Lung (tissue), 11 donors: ENCODE measurements at regions not wholly inside any gene's neighbourhood (a gene's known extent, or its start where the extent isn't known, plus 50 kb on each side); places are given as distances from the start of the nearest gene placed in this dataset.

Experiments used
- ATAC-seq: fragments of 200-7000 bp; cut with Tn5 transposase; one replicate; pipeline ENCODE4 v1.9.1; 2020; ENCODE audit warnings: moderate number of reproducible peaks; ENCODE audit not compliant: insufficient read depth, low FRiP score
- DNase-seq, 3 donors: peaks; one replicate each; pipeline ENCODE4 v3.0.0-alpha.2; 2013 to 2017
- H3K27ac ChIP-seq, 2 donors: one replicate each; pipeline ENCODE4 v1.5.1; 2013; ENCODE audit warnings: mild to moderate bottlenecking in 2 of 2, moderate library complexity in 2 of 2, control low read depth in 1 of 2, inconsistent platforms in 1 of 2, low read depth in 1 of 2, low read length in 1 of 2
- H3K27me3 ChIP-seq, 3 donors: one replicate each; pipeline ENCODE4 v1.5.1; 2013; ENCODE audit warnings: low read length in 2 of 3; ENCODE audit not compliant: control insufficient read depth in 3 of 3, insufficient read depth in 3 of 3
- H3K36me3 ChIP-seq, 4 donors: one replicate each; pipeline ENCODE4 v1.5.1; 2013; ENCODE audit warnings: low read length in 4 of 4, mild to moderate bottlenecking in 1 of 4, moderate library complexity in 1 of 4; ENCODE audit not compliant: control insufficient read depth in 4 of 4, insufficient read depth in 4 of 4
- H3K4me1 ChIP-seq, 5 donors: one replicate each; pipeline ENCODE4 v1.5.1; 2013; ENCODE audit warnings: low read length in 5 of 5, mild to moderate bottlenecking in 2 of 5, moderate library complexity in 1 of 5; ENCODE audit not compliant: control insufficient read depth in 5 of 5, insufficient read depth in 5 of 5
- H3K4me3 ChIP-seq: one replicate; pipeline ENCODE4 v1.5.1; 2013; ENCODE audit warnings: mild to moderate bottlenecking, control low read depth, moderate library complexity
- H3K9ac ChIP-seq, 2 donors: one replicate each; pipeline ENCODE4 v1.5.1; 2013; ENCODE audit warnings: low read length in 2 of 2, control low read depth in 1 of 2; ENCODE audit not compliant: insufficient read depth in 1 of 2
- H3K9me3 ChIP-seq, 4 donors: one replicate each; pipeline ENCODE4 v1.5.1; 2013; ENCODE audit warnings: low read length in 3 of 4, mild to moderate bottlenecking in 1 of 4, moderate library complexity in 1 of 4; ENCODE audit not compliant: control insufficient read depth in 4 of 4, insufficient read depth in 3 of 4
- WGBS, 2 donors: extraction: QIAGEN DNeasy Blood & Tissue Kit; methylation state at CpG; one replicate each; pipeline ENCODE4 v1.1.7; 2013; 5-methylcytosine and 5-hydroxymethylcytosine counted together
- TF ChIP-seq, protein P1 (sequence below): IDR thresholded peaks from 2 replicates; pipeline ENCODE4 v1.5.1; 2012; ENCODE audit warnings: mild to moderate bottlenecking; ENCODE audit errors: control extremely low read depth, extremely low read depth
- donor health status: control.
- donor health status: control.
- donor health status: Bipolar disorder and iron deficiency.
- donor health status: healthy.
- donor health status: DM: yes; HTN: yes; CAD: no.

DNA sequence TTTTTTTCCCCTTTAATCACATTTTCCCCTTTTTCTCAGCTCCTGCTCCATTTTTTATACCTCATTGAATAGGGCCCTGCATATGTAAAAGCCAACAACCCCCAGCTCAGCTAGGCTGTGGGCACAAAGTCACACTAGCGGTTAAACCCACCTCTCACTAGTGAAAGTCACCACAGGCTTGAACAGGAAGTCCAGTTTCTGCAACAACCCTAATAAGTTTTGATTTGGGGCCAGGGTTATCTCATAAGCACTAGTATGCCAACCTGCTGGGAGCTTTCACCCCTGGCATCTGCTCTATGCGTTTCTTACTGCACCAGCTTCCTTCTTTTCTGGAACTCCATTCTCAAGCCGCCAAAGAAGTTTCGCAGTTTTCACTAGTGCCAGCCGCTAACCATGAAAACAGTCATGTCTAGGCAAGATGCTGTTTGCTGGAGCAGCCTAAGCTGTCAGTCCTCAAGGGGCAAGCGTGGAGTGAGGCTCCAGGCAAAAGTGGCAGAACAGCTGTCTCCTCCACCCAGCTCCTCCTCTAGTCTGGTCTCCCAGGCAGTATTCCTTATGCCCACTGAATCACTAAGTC, 197.0 kb upstream of the MEIS1 start:
- no peak for ATAC-seq

DNA sequence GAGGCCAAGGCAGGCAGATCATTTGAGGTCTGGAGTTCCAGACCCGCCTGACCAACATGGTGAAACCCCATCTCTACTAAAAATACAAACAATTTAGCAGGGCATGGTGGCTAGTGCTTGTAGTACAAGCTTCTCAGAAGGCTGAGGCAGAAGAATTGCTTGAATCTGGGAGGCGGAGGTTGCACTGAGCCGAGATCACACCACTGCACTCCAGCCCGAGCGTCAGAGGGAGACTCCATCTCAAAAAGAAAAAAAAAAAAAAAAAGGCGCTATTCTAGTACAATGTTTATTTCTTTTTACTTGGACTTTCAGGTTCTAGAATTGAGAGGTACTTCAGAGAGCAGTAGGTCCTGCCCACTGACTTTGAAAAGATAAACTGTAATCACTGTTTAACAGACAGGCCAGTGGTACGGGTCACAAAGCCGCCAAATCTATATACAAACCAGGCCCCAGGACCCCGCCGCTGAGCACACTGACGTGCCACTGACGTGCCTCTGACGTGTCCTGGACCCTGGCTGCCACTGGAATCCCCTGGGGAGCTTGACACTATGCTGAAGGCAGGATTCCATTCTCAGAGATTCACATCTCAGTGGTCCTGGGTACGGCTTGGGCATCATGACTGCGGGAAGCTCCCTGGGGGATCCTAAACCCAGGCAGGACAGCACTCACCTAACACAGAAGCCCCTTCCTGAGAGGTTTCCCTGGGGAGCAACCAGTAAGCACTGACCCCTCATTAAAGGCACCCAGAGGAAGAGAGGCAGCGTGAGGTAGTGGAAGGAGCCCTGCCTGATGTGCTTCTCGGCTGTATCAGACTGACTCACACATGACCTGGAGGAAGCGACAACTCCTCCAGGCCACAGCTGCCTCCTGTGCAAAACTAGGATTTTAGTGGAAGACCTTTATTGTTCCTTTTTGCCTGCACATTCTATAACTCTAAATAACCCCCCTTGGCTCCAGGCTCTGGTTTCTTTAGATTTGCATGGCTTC, 197.8 kb upstream of the MEIS1 start:
- peak overlapping the region in 1 of 2 donors; percentile 28 for H3K27ac ChIP-seq
- H3K36me3 ChIP-seq: no peaks in the 10 kb centered on the region
- H3K27me3 ChIP-seq: no peaks in the 10 kb centered on the region
- no peak overlapping the region for H3K9ac ChIP-seq
- no peak overlapping the region for H3K4me3 ChIP-seq
- no peaks in the 10 kb centered on the region for H3K9me3 ChIP-seq
- no peak for ATAC-seq
- WGBS, 2 donors: 63 to 76% methylated on average over 18 of the region's 18 CpGs
- TF ChIP-seq, protein P1, sequence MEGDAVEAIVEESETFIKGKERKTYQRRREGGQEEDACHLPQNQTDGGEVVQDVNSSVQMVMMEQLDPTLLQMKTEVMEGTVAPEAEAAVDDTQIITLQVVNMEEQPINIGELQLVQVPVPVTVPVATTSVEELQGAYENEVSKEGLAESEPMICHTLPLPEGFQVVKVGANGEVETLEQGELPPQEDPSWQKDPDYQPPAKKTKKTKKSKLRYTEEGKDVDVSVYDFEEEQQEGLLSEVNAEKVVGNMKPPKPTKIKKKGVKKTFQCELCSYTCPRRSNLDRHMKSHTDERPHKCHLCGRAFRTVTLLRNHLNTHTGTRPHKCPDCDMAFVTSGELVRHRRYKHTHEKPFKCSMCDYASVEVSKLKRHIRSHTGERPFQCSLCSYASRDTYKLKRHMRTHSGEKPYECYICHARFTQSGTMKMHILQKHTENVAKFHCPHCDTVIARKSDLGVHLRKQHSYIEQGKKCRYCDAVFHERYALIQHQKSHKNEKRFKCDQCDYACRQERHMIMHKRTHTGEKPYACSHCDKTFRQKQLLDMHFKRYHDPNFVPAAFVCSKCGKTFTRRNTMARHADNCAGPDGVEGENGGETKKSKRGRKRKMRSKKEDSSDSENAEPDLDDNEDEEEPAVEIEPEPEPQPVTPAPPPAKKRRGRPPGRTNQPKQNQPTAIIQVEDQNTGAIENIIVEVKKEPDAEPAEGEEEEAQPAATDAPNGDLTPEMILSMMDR: no peak
- DNase-seq: peak in 1 of 3 donors; percentile 39
- H3K4me1 ChIP-seq: peaks cover 0 to 31% (median 0%) of the 10 kb centered on the region in 5 donors

More for the DNA sequence above, 197.0 kb upstream of the MEIS1 start:
- H3K9ac ChIP-seq: no peak overlapping the region
- H3K9me3 ChIP-seq: no peaks in the 10 kb centered on the region
- no peak overlapping the region for H3K27ac ChIP-seq
- H3K27me3 ChIP-seq: no peaks in the 10 kb centered on the region
- no peaks in the 10 kb centered on the region for H3K36me3 ChIP-seq
- TF ChIP-seq, protein P1: no peak
- no peak for DNase-seq
- peaks cover 0 to 31% (median 0%) of the 10 kb centered on the region in 5 donors for H3K4me1 ChIP-seq
- WGBS, 2 donors: 87 to 95% methylated on average over 6 of the region's 6 CpGs
- no peak overlapping the region for H3K4me3 ChIP-seq

DNA sequence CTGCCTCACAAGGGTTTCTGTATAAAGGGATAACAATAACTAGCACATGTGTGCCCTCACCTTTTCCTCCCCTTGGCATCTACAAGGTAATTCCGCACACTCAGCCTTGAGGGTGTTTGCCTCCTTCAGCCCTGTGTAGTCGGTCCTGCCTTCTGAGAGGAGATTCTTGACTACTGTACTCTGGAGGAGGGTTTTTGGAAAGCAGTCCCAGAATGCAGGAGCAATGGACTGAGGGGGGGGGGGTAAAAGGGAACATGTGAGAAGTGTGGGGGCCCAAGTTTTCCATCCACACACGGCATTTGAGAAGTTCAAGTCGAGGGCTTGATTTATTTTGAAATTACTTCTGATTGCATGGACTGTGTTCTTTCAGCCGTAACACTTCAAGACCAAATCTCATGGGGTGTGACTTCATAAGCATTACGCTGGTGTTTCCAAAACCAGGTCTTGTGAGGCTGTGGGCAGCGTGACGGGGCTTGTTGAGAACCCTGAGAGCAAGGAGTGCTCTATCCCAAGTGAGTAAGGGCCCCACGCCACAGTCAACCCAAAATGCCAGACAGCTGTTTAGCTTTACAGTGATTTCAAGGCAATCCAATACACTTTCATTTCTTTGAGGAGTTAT, 198.7 kb upstream of the MEIS1 start:
- whole genome bisulfite sequencing, 2 donors: 84 to 91% methylated on average over 9 of the region's 9 CpGs
- Histone ChIP-seq H3K4me1 (peaks cover 0 to 27% (median 0%) of the 10 kb centered on the region in 5 donors), H3K9ac (no peak overlapping the region), H3K9me3 (no peaks in the 10 kb centered on the region), H3K36me3 (no peaks in the 10 kb centered on the region), H3K27me3 (no peaks in the 10 kb centered on the region), H3K27ac (no peak overlapping the region), H3K4me3 (no peak overlapping the region)
- DNase-seq (no peak), ATAC-seq (no peak)
- TF ChIP-seq, protein P1: no peak
